Fibroblast of the aortic adventitia (primary cell): ENCODE measurements at regions not wholly inside any gene's neighbourhood (a gene's known extent, or its start where the extent isn't known, plus 50 kb on each side); places are given as distances from the start of the nearest gene placed in this dataset.
"Not testable (repeated sequence)": the region's sequence is repeated elsewhere in the genome, so short reads cannot be mapped to it uniquely, and the experiment has no call there.

Experiments
- DNase-seq: peaks from one replicate; pipeline ENCODE4 v3.0.0-alpha.2; 2010; ENCODE audit warnings: low read depth
- H3K4me3 ChIP-seq: 2 replicates; pipeline ENCODE4 v1.5.1; 2011; ENCODE audit warnings: low read depth, mild to moderate bottlenecking, control low read depth, low read length, moderate library complexity
- CTCF ChIP-seq: IDR thresholded peaks from 2 replicates; pipeline ENCODE4 v1.5.1; 2011; ENCODE audit warnings: mild to moderate bottlenecking, low read length, control low read depth, inconsistent platforms; ENCODE audit not compliant: insufficient read depth

GRCh38 chr10:94150541-94151184 lies 156.9 kb downstream of the PLCE1 start:
- no peak overlapping the region for H3K4me3 ChIP-seq
- no peak for DNase-seq
- no peak for TF ChIP-seq CTCF

GRCh38 chr10:94155722-94156271 lies 162.1 kb downstream of the PLCE1 start:
- no peak for TF ChIP-seq CTCF
- H3K4me3 ChIP-seq = no peak overlapping the region
- DNase-seq = no peak

GRCh38 chr10:94156453-94156852 lies 162.7 kb downstream of the PLCE1 start:
- no peak overlapping the region for H3K4me3 ChIP-seq
- DNase-seq = no peak
- TF ChIP-seq CTCF = no peak

- H3K4me3 ChIP-seq, DNase-seq: not testable (repeated sequence)
Measured at GRCh38 chr10:94165158-94165611, 171.5 kb downstream of the PLCE1 start.

GRCh38 chr10:94172332-94172731 lies 178.6 kb downstream of the PLCE1 start:
- H3K4me3 ChIP-seq = no peak overlapping the region
- peak; percentile 13 for DNase-seq
- no peak for TF ChIP-seq CTCF

GRCh38 chr10:94173594-94173993 lies 179.9 kb downstream of the PLCE1 start:
- no peak overlapping the region for H3K4me3 ChIP-seq
- TF ChIP-seq CTCF = no peak
- no peak for DNase-seq

GRCh38 chr10:94174838-94175237 lies 181.1 kb downstream of the PLCE1 start:
- H3K4me3 ChIP-seq = no peak overlapping the region
- no peak for DNase-seq
- no peak for TF ChIP-seq CTCF
